SKM-1 (cell line): ENCODE measurements at regions not wholly inside any gene's neighbourhood (a gene's known extent, or its start where the extent isn't known, plus 50 kb on each side); places are given as distances from the start of the nearest gene placed in this dataset.

Source experiments
- DNase-seq: peaks from one replicate; lab custom pipeline; 2025; ENCODE audit not compliant: unreplicated experiment; lab: John Stamatoyannopoulos, UW

GRCh38 chr2:8054070-8054469 is 627.8 kb upstream of the ID2 start:
- no peak for DNase-seq

GRCh38 chr2:8058652-8059051 is 623.2 kb upstream of the ID2 start:
- peak; percentile 89 for DNase-seq

- DNase-seq: no peak
These were observed 622.6 kb upstream of the ID2 start for GRCh38 chr2:8059255-8059654.

GRCh38 chr2:8059794-8060193 is 622.1 kb upstream of the ID2 start:
- DNase-seq: no peak

GRCh38 chr2:8061219-8061618 is 620.6 kb upstream of the ID2 start:
- peak; percentile 12 for DNase-seq

- no peak for DNase-seq
These were observed 617.3 kb upstream of the ID2 start for GRCh38 chr2:8064603-8065002.

GRCh38 chr2:8065191-8065590 is 616.7 kb upstream of the ID2 start:
- no peak for DNase-seq

GRCh38 chr2:8067784-8068336 is 614.0 kb upstream of the ID2 start:
- DNase-seq: no peak

- DNase-seq: no peak
These were observed 608.9 kb upstream of the ID2 start for GRCh38 chr2:8072907-8073306.

- DNase-seq: no peak
These were observed 607.9 kb upstream of the ID2 start for GRCh38 chr2:8073916-8074315.

GRCh38 chr2:8076448-8077342 is 605.2 kb upstream of the ID2 start:
- peak; percentile 6 for DNase-seq

- DNase-seq: no peak
These were observed 603.2 kb upstream of the ID2 start for GRCh38 chr2:8078705-8079104.

GRCh38 chr2:8080063-8080462 is 601.8 kb upstream of the ID2 start:
- no peak for DNase-seq

GRCh38 chr2:8081130-8081529 is 600.7 kb upstream of the ID2 start:
- DNase-seq: no peak

- DNase-seq: no peak
These were observed 599.0 kb upstream of the ID2 start for GRCh38 chr2:8082840-8083239.

- DNase-seq: no peak
These were observed 595.5 kb upstream of the ID2 start for GRCh38 chr2:8086357-8086756.

- no peak for DNase-seq
These were observed 594.9 kb upstream of the ID2 start for GRCh38 chr2:8086796-8087479.

- DNase-seq: no peak
These were observed 594.4 kb upstream of the ID2 start for GRCh38 chr2:8087480-8087840.

GRCh38 chr2:8088810-8089209 is 593.0 kb upstream of the ID2 start:
- DNase-seq: no peak

GRCh38 chr2:8089596-8089995 is 592.3 kb upstream of the ID2 start:
- no peak for DNase-seq

GRCh38 chr2:8090748-8091700 is 590.8 kb upstream of the ID2 start:
- DNase-seq: peak; percentile 48
